GM23248 (cell line): ENCODE measurements at regions not wholly inside any gene's neighbourhood (a gene's known extent, or its start where the extent isn't known, plus 50 kb on each side); places are given as distances from the start of the nearest gene placed in this dataset.

Source experiments
- EZH2 ChIP-seq: fragments of 200-600 bp; sonication (generic); IDR thresholded peaks from 2 replicates; pipeline ENCODE4 v1.6.1; 2018; ENCODE audit warnings: antibody characterized with exemption, mild to moderate bottlenecking; ENCODE audit not compliant: insufficient read depth, poor library complexity, severe bottlenecking
- EZH2phosphoT487 ChIP-seq: fragments of 200-600 bp; sonication (generic); IDR thresholded peaks from 2 replicates; pipeline ENCODE4 v1.6.1; 2018; ENCODE audit warnings: antibody characterized with exemption, moderate library complexity, mild to moderate bottlenecking, low read depth; ENCODE audit not compliant: insufficient read depth

DNA sequence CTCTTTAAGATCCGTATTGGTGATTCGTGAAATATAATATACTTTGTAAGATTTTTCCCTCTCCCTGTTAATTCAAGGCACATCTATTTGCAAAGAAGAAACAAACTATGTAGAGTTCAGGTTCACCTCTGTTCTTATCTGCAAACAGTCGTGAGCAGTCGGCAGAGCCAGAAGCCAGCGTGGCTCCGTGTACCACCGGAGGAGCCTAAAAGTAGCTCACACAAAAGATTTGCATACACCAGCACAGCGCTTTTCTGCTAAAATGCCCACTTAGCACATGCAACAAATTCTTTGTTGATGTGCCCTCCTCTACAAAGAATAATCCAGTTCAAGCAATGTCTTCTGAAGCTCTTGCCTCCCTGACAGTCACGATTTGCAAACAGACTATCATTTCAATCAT, 416.0 kb upstream of the TENM3 start:
- TF ChIP-seq EZH2: no peak
- TF ChIP-seq EZH2phosphoT487: no peak
